Transverse colon (tissue), 4 donors: ENCODE measurements at regions not wholly inside any gene's neighbourhood (a gene's known extent, or its start where the extent isn't known, plus 50 kb on each side); places are given as distances from the start of the nearest gene placed in this dataset.

Experiments
- DNase-seq: peaks from one replicate; pipeline ENCODE4 v3.0.0-alpha.2; 2019
- H3K27ac ChIP-seq, 4 donors: fragments of 200-600 bp; sonication (generic); 2 replicates each; pipeline ENCODE4 v1.5.1; 2016 to 2018; ENCODE audit warnings: inconsistent platforms in 4 of 4
- H3K27me3 ChIP-seq: fragments of 200-600 bp; sonication (generic); 2 replicates; pipeline ENCODE4 v1.5.1; 2017; ENCODE audit warnings: inconsistent platforms
- H3K36me3 ChIP-seq, 4 donors: fragments of 200-600 bp; sonication (generic); 2 replicates each; pipeline ENCODE4 v1.5.1; 2017 to 2019; ENCODE audit warnings: inconsistent platforms in 4 of 4
- H3K4me1 ChIP-seq, 4 donors: fragments of 200-600 bp; sonication (generic); 2 replicates each; pipeline ENCODE4 v1.5.1; 2017 to 2020; ENCODE audit warnings: inconsistent platforms in 4 of 4
- H3K4me3 ChIP-seq, 4 donors: fragments of 200-600 bp; sonication (generic); 1 replicate in 1 of 4; 2 replicates in 3 of 4; pipeline versions ENCODE4 v1.5.1 to v1.6.1; 2017 to 2019; ENCODE audit warnings: inconsistent platforms in 4 of 4
- H3K9me3 ChIP-seq, 2 donors: fragments of 200-600 bp; sonication (generic); 2 replicates each; pipeline ENCODE4 v1.5.1; 2017 to 2019; ENCODE audit warnings: inconsistent platforms in 2 of 2
- CTCF ChIP-seq, 5 experiments: fragments of 200-600 bp in 3 of 5; fragments of 450-650 bp in 2 of 5; sonication (generic) in 3 of 5; IDR thresholded peaks; 1 replicate in 2 of 5; 2 replicates in 3 of 5; pipeline ENCODE4 v1.5.1; 2016 to 2017; ENCODE audit warnings: antibody characterized with exemption in 5 of 5, inconsistent platforms in 3 of 5, mild to moderate bottlenecking in 2 of 5, moderate library complexity in 1 of 5
- EP300 ChIP-seq: sonication (generic); formaldehyde crosslinking; IDR thresholded peaks from one replicate; pipeline ENCODE4 v1.6.1; 2017; ENCODE audit warnings: antibody characterized with exemption, low read depth
- POLR2A ChIP-seq: fragments of 450-650 bp; IDR thresholded peaks from one replicate; pipeline ENCODE4 v1.6.1; 2016; ENCODE audit warnings: antibody characterized with exemption, mild to moderate bottlenecking, moderate library complexity
- POLR2AphosphoS5 ChIP-seq, 3 donors: sonication (generic); formaldehyde crosslinking; IDR thresholded peaks; one replicate each; pipeline ENCODE4 v1.6.1; 2016; ENCODE audit warnings: antibody characterized with exemption in 3 of 3
- WGBS, 2 donors: methylation state at CpG; one replicate each; pipeline ENCODE4 v1.1.5; 2018; ENCODE audit warnings: low coverage in 1 of 2; 5-methylcytosine and 5-hydroxymethylcytosine counted together
- in situ Hi-C, 4 donors: fragments of 200-750 bp; cut with MboI; loops; one replicate each; pipeline versions ENCODE4 v1.15.0 to v1.15.1; 2017; ENCODE audit warnings: low sequenced_read_pairs in 3 of 4, low pct_ligation_motif_present in 1 of 4, low pct_unique_long_range_greater_than_20kb in 1 of 4
- intact Hi-C: fragments of 100-400 bp; cut with DNase I; formaldehyde crosslinking; loops from one replicate; pipeline ENCODE4 v1.15.1; 2023; ENCODE audit warnings: low total_unique reads

GRCh38 chr12:127148318-127148717 lies 1118.7 kb upstream of the TMEM132C start:
- H3K4me1 ChIP-seq: peaks cover 0 to 9% (median 8%) of the 10 kb centered on the region in 4 donors
- DNase-seq: no peak
- TF ChIP-seq POLR2A (no peak), POLR2AphosphoS5 (IDR thresholded peaks at IDR 0.05) (no peak), CTCF (IDR thresholded peaks at IDR 0.05) (no peak), EP300 (no peak)
- no peak overlapping the region for H3K27ac ChIP-seq
- intact Hi-C loops: no loop called here
- in situ Hi-C loops: no loop called here
- H3K9me3 ChIP-seq: no peaks in the 10 kb centered on the region
- 60 to 95% methylated on average over 1 of the region's 1 CpG for WGBS, 2 donors
- no peaks in the 10 kb centered on the region for H3K27me3 ChIP-seq
- H3K4me3 ChIP-seq: no peak overlapping the region
- no peaks in the 10 kb centered on the region for H3K36me3 ChIP-seq

- H3K27me3 ChIP-seq: no peaks in the 10 kb centered on the region
- H3K9me3 ChIP-seq: no peaks in the 10 kb centered on the region
- intact Hi-C loops: no loop called here
- DNase-seq: no peak
- no peaks in the 10 kb centered on the region for H3K36me3 ChIP-seq
- no peak for TF ChIP-seq POLR2AphosphoS5 (IDR thresholded peaks at IDR 0.05)
- no peak for TF ChIP-seq CTCF (IDR thresholded peaks at IDR 0.05)
- no peak for TF ChIP-seq POLR2A
- no peak for TF ChIP-seq EP300
- H3K4me1 ChIP-seq: peaks cover 0 to 9% (median 8%) of the 10 kb centered on the region in 4 donors
- 47 to 75% methylated on average over 2 of the region's 2 CpGs for WGBS, 2 donors
- H3K27ac ChIP-seq: no peak overlapping the region
- H3K4me3 ChIP-seq: no peak overlapping the region
- in situ Hi-C loops: no loop called here
Observed at GRCh38 chr12:127149226-127149964, 1117.6 kb upstream of the TMEM132C start.

GRCh38 chr12:127150028-127150427 lies 1116.9 kb upstream of the TMEM132C start:
- 69 to 73% methylated on average over 3 of the region's 3 CpGs for WGBS, 2 donors
- Histone ChIP-seq H3K27me3 (no peaks in the 10 kb centered on the region), H3K36me3 (no peaks in the 10 kb centered on the region), H3K4me3 (no peak overlapping the region), H3K4me1 (peaks cover 0 to 9% (median 8%) of the 10 kb centered on the region in 4 donors), H3K9me3 (no peaks in the 10 kb centered on the region), H3K27ac (no peak overlapping the region)
- TF ChIP-seq POLR2A: no peak
- TF ChIP-seq POLR2AphosphoS5 (IDR thresholded peaks at IDR 0.05): no peak
- TF ChIP-seq CTCF (IDR thresholded peaks at IDR 0.05): no peak
- no peak for TF ChIP-seq EP300
- intact Hi-C loops: no loop called here
- DNase-seq: no peak
- in situ Hi-C loops: no loop called here

- in situ Hi-C loops: no loop called here
- 68 to 80% methylated on average over 4 of the region's 4 CpGs for WGBS, 2 donors
- H3K27me3 ChIP-seq: no peaks in the 10 kb centered on the region
Observed at GRCh38 chr12:127150479-127150878, 1116.5 kb upstream of the TMEM132C start.

More at GRCh38 chr12:127150479-127150878, 1116.5 kb upstream of the TMEM132C start:
- no peak for DNase-seq
- intact Hi-C loops: no loop called here
- no peaks in the 10 kb centered on the region for H3K36me3 ChIP-seq
- no peak overlapping the region for H3K27ac ChIP-seq
- H3K9me3 ChIP-seq: no peaks in the 10 kb centered on the region
- H3K4me3 ChIP-seq: no peak overlapping the region
- peaks cover 0 to 9% (median 8%) of the 10 kb centered on the region in 4 donors for H3K4me1 ChIP-seq
- TF ChIP-seq POLR2A (no peak), EP300 (no peak), CTCF (IDR thresholded peaks at IDR 0.05) (no peak), POLR2AphosphoS5 (IDR thresholded peaks at IDR 0.05) (no peak)
